ENCODE measurements at regions not wholly inside any gene's neighbourhood (a gene's known extent, or its start where the extent isn't known, plus 50 kb on each side); places are given as distances from the start of the nearest gene placed in this dataset.

- Histone ChIP-seq H3K4me1 (ENCODE audit: control insufficient read depth, insufficient read depth, low read length) (no peaks in the 10 kb centered on the region), H3K9me3 (replicated peaks; ENCODE audit: control insufficient read depth, insufficient read depth, low read length) (no peaks in the 10 kb centered on the region), H2AFZ (ENCODE audit: control insufficient read depth, low read depth, low read length) (no peak overlapping the region), H3K9ac (ENCODE audit: control insufficient read depth, insufficient read depth, low read length) (no peak overlapping the region), H4K20me1 (ENCODE audit: control insufficient read depth, insufficient read depth) (no peaks in the 10 kb centered on the region), H3K27me3 (replicated peaks in 1 of 2; ENCODE audit: control insufficient read depth in 2 of 2, insufficient read depth in 2 of 2, low read length in 1 of 2) (no peaks in the 10 kb centered on the region), H3K27ac (ENCODE audit: control insufficient read depth, insufficient read depth) (no peak overlapping the region), H3K79me2 (ENCODE audit: control insufficient read depth, insufficient read depth, low read length) (no peaks in the 10 kb centered on the region), H3K4me3 (no peak overlapping the region), H3K4me2 (ENCODE audit: control insufficient read depth, insufficient read depth) (no peak overlapping the region), H3K36me3 (ENCODE audit: control insufficient read depth in 2 of 2, insufficient read depth in 2 of 2, low read length in 1 of 2) (no peaks in the 10 kb centered on the region)
- FAIRE-seq (no peak), DNase-seq (ENCODE audit: low read depth, low spot score) (no peak), ATAC-seq (no peak)
- no peak for TF ChIP-seq ZBTB33 (IDR thresholded peaks at IDR 0.05)
- no peak for TF ChIP-seq JUND (IDR thresholded peaks at IDR 0.05; ENCODE audit: low read depth, low read length)
- TF ChIP-seq BACH1 (IDR thresholded peaks at IDR 0.05; ENCODE audit: borderline replicate concordance) = no peak
- no peak for TF ChIP-seq CTCF (IDR thresholded peaks at IDR 0.05 in 2 of 3, conservative IDR thresholded peaks at IDR 0.05 in 1 of 3; ENCODE audit: control insufficient read depth in 2 of 3, extremely low read depth in 1 of 3, insufficient read depth in 1 of 3, low read depth in 3 of 3, low read length in 3 of 3)
- TF ChIP-seq NFYB (IDR thresholded peaks at IDR 0.05; ENCODE audit: insufficient read depth, low read depth, low read length) = no peak
- TF ChIP-seq JUNB (IDR thresholded peaks at IDR 0.05) = no peak
- intact Hi-C loops (cut with micrococcal nuclease; ENCODE audit: unreplicated experiment) = no loop called here
- in situ Hi-C loops (cut with MboI) = no loop called here
- no TSS peak for BruUV-seq (replicated peaks)
- ChIA-PET CTCF (no interaction called here), POLR2A (interaction anchor here (1.1 kb wide), 1 partner anchor 10 kb away, joined by 3 read pairs; no protein-coding TSS in a partner anchor), SMC1A (ENCODE audit: uncharacterized antibody, unreplicated experiment) (interaction anchor here (0.8 to 1.7 kb wide), 3 partner anchors 9 to 30 kb away, joined by 3 to 4 read pairs (median 4); no protein-coding TSS in a partner anchor), RAD21 (ENCODE audit: unreplicated experiment) (no interaction called here)
- 49% methylated on average over 8 of the region's 8 CpGs for WGBS (ENCODE audit: insufficient coverage, insufficient replicate concordance, low lambda C conversion rate, missing lambda C conversion rate)
These were observed 297.4 kb upstream of the ZNF608 start for GRCh38 chr5:125043781-125044391.

Data from GM12878 (cell line).